ENCODE measurements at regions not wholly inside any gene's neighbourhood (a gene's known extent, or its start where the extent isn't known, plus 50 kb on each side); places are given as distances from the start of the nearest gene placed in this dataset.

- no peaks in the 10 kb centered on the region for H3K36me3 Mint-ChIP-seq (ENCODE audit: low read depth)
- H3K4me1 Mint-ChIP-seq, result peaks cover 5% of the 10 kb centered on the region
- H3K4me3 Mint-ChIP-seq, result no peak overlapping the region
- H3K9me3 Mint-ChIP-seq, result no peaks in the 10 kb centered on the region
- H3K27ac Mint-ChIP-seq, result no peak overlapping the region
- peaks cover 17% of the 10 kb centered on the region for H3K27me3 Mint-ChIP-seq (ENCODE audit: low read depth, poor library complexity)
- no peak for DNase-seq
- TF ChIP-seq CTCF (IDR thresholded peaks at IDR 0.05), result no peak
These were observed 222.8 kb upstream of the KLF4 start for GRCh38 chr9:107712390-107712789.

- H3K9me3 Mint-ChIP-seq, result no peaks in the 10 kb centered on the region
- H3K36me3 Mint-ChIP-seq (ENCODE audit: low read depth), result no peaks in the 10 kb centered on the region
- peaks cover 13% of the 10 kb centered on the region for H3K27me3 Mint-ChIP-seq (ENCODE audit: low read depth, poor library complexity)
- no peak for DNase-seq
- H3K27ac Mint-ChIP-seq, result no peak overlapping the region
- no peak for TF ChIP-seq CTCF (IDR thresholded peaks at IDR 0.05)
- H3K4me3 Mint-ChIP-seq, result no peak overlapping the region
- H3K4me1 Mint-ChIP-seq, result peaks cover 10% of the 10 kb centered on the region
These were observed 222.0 kb upstream of the KLF4 start for GRCh38 chr9:107711542-107711941.

GRCh38 chr9:107710953-107711352, 221.4 kb upstream of the KLF4 start:
- peaks cover 10% of the 10 kb centered on the region for H3K4me1 Mint-ChIP-seq
- no peak for DNase-seq
- TF ChIP-seq CTCF (IDR thresholded peaks at IDR 0.05), result no peak
- no peak overlapping the region for H3K4me3 Mint-ChIP-seq
- no peaks in the 10 kb centered on the region for H3K36me3 Mint-ChIP-seq (ENCODE audit: low read depth)
- peaks cover 13% of the 10 kb centered on the region for H3K27me3 Mint-ChIP-seq (ENCODE audit: low read depth, poor library complexity)
- no peak overlapping the region for H3K27ac Mint-ChIP-seq
- no peaks in the 10 kb centered on the region for H3K9me3 Mint-ChIP-seq

GRCh38 chr9:107710546-107710945, 221.0 kb upstream of the KLF4 start:
- H3K4me1 Mint-ChIP-seq, result peaks cover 10% of the 10 kb centered on the region
- no peak for TF ChIP-seq CTCF (IDR thresholded peaks at IDR 0.05)
- no peaks in the 10 kb centered on the region for H3K36me3 Mint-ChIP-seq (ENCODE audit: low read depth)
- H3K9me3 Mint-ChIP-seq, result no peaks in the 10 kb centered on the region
- no peak overlapping the region for H3K27ac Mint-ChIP-seq
- no peak overlapping the region for H3K4me3 Mint-ChIP-seq
- H3K27me3 Mint-ChIP-seq (ENCODE audit: low read depth, poor library complexity), result peaks cover 13% of the 10 kb centered on the region
- no peak for DNase-seq

- H3K27ac Mint-ChIP-seq, result no peak overlapping the region
- DNase-seq, result no peak
- H3K4me3 Mint-ChIP-seq, result no peak overlapping the region
- no peaks in the 10 kb centered on the region for H3K9me3 Mint-ChIP-seq
- H3K27me3 Mint-ChIP-seq (ENCODE audit: low read depth, poor library complexity), result peaks cover 10% of the 10 kb centered on the region
- no peaks in the 10 kb centered on the region for H3K36me3 Mint-ChIP-seq (ENCODE audit: low read depth)
- TF ChIP-seq CTCF (IDR thresholded peaks at IDR 0.05), result no peak
- H3K4me1 Mint-ChIP-seq, result peaks cover 10% of the 10 kb centered on the region
These were observed 219.2 kb upstream of the KLF4 start for GRCh38 chr9:107708791-107709190.

GRCh38 chr9:107707915-107708441, 218.4 kb upstream of the KLF4 start:
- Mint-ChIP-seq H3K36me3 (ENCODE audit: low read depth) (no peaks in the 10 kb centered on the region), H3K27ac (no peak overlapping the region), H3K9me3 (no peaks in the 10 kb centered on the region), H3K4me3 (no peak overlapping the region), H3K4me1 (peaks cover 10% of the 10 kb centered on the region), H3K27me3 (ENCODE audit: low read depth, poor library complexity) (peaks cover 6% of the 10 kb centered on the region)
- no peak for TF ChIP-seq CTCF (IDR thresholded peaks at IDR 0.05)
- DNase-seq, result no peak

Measured in nephron progenitor cell (in vitro differentiated cells).